Hepatic stellate cell (primary cell): ENCODE measurements at regions not wholly inside any gene's neighbourhood (a gene's known extent, or its start where the extent isn't known, plus 50 kb on each side); places are given as distances from the start of the nearest gene placed in this dataset.

Experiments used
- DNase-seq: peaks from one replicate; pipeline ENCODE4 v3.0.0; 2011; ENCODE audit warnings: low spot score

DNA sequence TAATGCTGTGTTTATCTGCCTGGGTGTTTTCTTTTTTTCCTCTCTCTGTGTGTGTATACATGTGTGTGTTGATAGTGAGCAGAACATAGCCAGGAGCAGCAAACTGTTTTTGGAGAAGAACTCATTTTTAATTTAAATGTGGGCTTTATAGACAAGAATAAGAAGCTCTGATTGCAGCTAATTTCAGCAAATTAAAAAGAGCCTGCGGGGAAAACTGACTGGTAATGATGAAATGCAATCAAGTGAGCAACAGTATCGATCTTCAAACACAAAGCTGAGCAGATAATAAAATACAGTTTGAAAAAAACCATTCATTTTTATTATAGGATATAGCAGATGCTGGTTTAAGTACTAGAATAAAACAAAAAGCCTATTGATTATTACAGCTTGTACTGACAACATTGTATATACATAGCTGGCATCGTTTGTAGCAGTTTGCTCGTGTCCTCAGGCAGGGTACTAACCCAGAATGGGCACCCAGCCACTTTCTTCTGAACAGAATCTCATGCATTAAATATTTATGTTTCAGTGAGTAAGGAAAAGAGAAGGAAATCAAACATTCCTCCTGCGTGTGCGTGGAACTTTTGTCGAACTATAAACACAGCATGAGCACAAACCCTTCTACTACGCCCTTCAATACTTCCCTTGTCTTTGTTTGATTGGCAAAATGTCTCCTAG, 73.5 kb upstream of the ZFP42 start:
- DNase-seq, result no peak

- no peak for DNase-seq
Observed at GRCh38 chr4:187929024-187929423, 66.5 kb upstream of the ZFP42 start.

GRCh38 chr4:187934766-187935165, 60.8 kb upstream of the ZFP42 start:
- DNase-seq, result no peak

- no peak for DNase-seq
Observed at GRCh38 chr4:187937557-187937956, 58.0 kb upstream of the ZFP42 start.

DNA sequence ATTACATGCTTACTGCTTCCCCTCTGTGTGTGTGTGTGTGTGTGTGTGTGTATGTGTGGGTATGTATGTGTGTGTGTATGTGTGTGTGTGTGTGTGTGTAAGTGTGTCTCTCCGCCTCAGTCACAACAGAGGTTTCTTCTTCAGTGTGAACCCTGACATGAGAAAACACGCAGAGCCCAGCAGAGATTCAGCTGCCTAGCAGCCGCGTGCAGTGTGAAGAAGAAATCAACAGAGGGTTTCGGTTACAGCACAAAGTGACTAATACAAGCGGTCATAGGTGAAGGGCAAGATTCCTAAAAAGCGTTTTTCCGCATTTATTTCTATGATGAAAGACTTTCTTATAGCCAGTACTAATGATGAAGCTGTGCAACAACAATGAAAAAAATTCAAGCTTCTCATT, 55.3 kb upstream of the ZFP42 start:
- DNase-seq, result no peak

DNA sequence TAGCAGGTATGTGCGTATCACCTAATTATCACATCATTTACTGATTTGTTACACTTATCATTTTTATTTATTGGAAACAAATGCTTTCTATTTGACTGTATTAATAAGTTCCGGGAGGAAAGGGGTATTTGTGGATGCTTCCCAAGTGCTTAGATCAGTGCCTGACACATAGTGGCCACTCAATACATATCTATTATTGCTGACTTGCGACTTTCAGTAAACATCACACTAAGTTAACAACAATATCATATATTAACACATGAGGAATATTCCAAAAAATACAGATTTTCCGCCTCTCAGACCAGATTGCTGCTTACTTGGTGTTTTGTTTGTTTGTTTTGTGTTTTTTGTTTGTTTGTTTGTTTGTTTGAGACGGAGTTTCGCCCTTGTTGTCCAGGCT, 52.6 kb upstream of the ZFP42 start:
- no peak for DNase-seq

GRCh38 chr4:187944179-187944578, 51.4 kb upstream of the ZFP42 start:
- no peak for DNase-seq
